Adipocyte (in vitro differentiated cells): ENCODE measurements at regions not wholly inside any gene's neighbourhood (a gene's known extent, or its start where the extent isn't known, plus 50 kb on each side); places are given as distances from the start of the nearest gene placed in this dataset.

Experiments used
- DNase-seq: peaks from one replicate; pipeline ENCODE4 v3.0.0-alpha.2; 2015; ENCODE audit warnings: low read depth
- H3K27me3 ChIP-seq: replicated peaks from 2 replicates; pipeline ENCODE4 v1.7.0; 2013; ENCODE audit warnings: mild to moderate bottlenecking, low read length, moderate library complexity; ENCODE audit not compliant: control insufficient read depth, insufficient read depth
- H3K36me3 ChIP-seq: 2 replicates; pipeline ENCODE4 v1.7.0; 2013; ENCODE audit warnings: low read length, mild to moderate bottlenecking, moderate library complexity; ENCODE audit not compliant: control insufficient read depth, insufficient read depth, severe bottlenecking
- H3K4me1 ChIP-seq: 2 replicates; pipeline ENCODE4 v1.7.0; 2013; ENCODE audit warnings: mild to moderate bottlenecking, low read length, moderate library complexity; ENCODE audit not compliant: control insufficient read depth, insufficient read depth
- H3K4me3 ChIP-seq: 2 replicates; pipeline ENCODE4 v1.7.0; 2013; ENCODE audit warnings: mild to moderate bottlenecking, low read length, moderate library complexity
- H3K9ac ChIP-seq: 2 replicates; pipeline ENCODE4 v1.7.0; 2013; ENCODE audit warnings: mild to moderate bottlenecking, low read length, moderate library complexity
- H3K9me3 ChIP-seq: 2 replicates; pipeline ENCODE4 v1.7.0; 2013; ENCODE audit warnings: mild to moderate bottlenecking, low read length, moderate library complexity; ENCODE audit not compliant: control insufficient read depth

- H3K9me3 ChIP-seq, result peaks cover 30% of the 10 kb centered on the region
- no peak overlapping the region for H3K4me3 ChIP-seq
- no peak for DNase-seq
- H3K9ac ChIP-seq, result no peak overlapping the region
- peaks cover 18% of the 10 kb centered on the region for H3K27me3 ChIP-seq
- no peaks in the 10 kb centered on the region for H3K4me1 ChIP-seq
- no peaks in the 10 kb centered on the region for H3K36me3 ChIP-seq
These were observed 372.1 kb downstream of the MN1 start for GRCh38 chr22:27429476-27429875.

- peaks cover 30% of the 10 kb centered on the region for H3K9me3 ChIP-seq
- no peak for DNase-seq
- H3K9ac ChIP-seq, result no peak overlapping the region
- peaks cover 18% of the 10 kb centered on the region for H3K27me3 ChIP-seq
- H3K36me3 ChIP-seq, result no peaks in the 10 kb centered on the region
- H3K4me1 ChIP-seq, result no peaks in the 10 kb centered on the region
- H3K4me3 ChIP-seq, result no peak overlapping the region
These were observed 370.5 kb downstream of the MN1 start for GRCh38 chr22:27431081-27431480.

GRCh38 chr22:27431896-27432295, 369.7 kb downstream of the MN1 start:
- H3K36me3 ChIP-seq, result no peaks in the 10 kb centered on the region
- H3K9me3 ChIP-seq, result peaks cover 29% of the 10 kb centered on the region
- H3K9ac ChIP-seq, result no peak overlapping the region
- peaks cover 18% of the 10 kb centered on the region for H3K27me3 ChIP-seq
- no peak overlapping the region for H3K4me3 ChIP-seq
- DNase-seq, result no peak
- no peaks in the 10 kb centered on the region for H3K4me1 ChIP-seq

- Histone ChIP-seq H3K27me3 (peaks cover 17% of the 10 kb centered on the region), H3K9me3 (peaks cover 17% of the 10 kb centered on the region), H3K4me3 (no peak overlapping the region), H3K9ac (no peak overlapping the region), H3K4me1 (no peaks in the 10 kb centered on the region), H3K36me3 (no peaks in the 10 kb centered on the region)
- no peak for DNase-seq
These were observed 368.5 kb downstream of the MN1 start for GRCh38 chr22:27433099-27433498.

GRCh38 chr22:27433585-27434190, 367.9 kb downstream of the MN1 start:
- Histone ChIP-seq H3K27me3 (peaks cover 12% of the 10 kb centered on the region), H3K9me3 (peaks cover 13% of the 10 kb centered on the region), H3K4me1 (no peaks in the 10 kb centered on the region), H3K4me3 (no peak overlapping the region), H3K9ac (no peak overlapping the region), H3K36me3 (no peaks in the 10 kb centered on the region)
- no peak for DNase-seq

GRCh38 chr22:27434898-27435297, 366.7 kb downstream of the MN1 start:
- H3K9me3 ChIP-seq, result peaks cover 13% of the 10 kb centered on the region
- H3K9ac ChIP-seq, result no peak overlapping the region
- no peak overlapping the region for H3K4me3 ChIP-seq
- H3K27me3 ChIP-seq, result peaks cover 4% of the 10 kb centered on the region
- no peak for DNase-seq
- no peaks in the 10 kb centered on the region for H3K4me1 ChIP-seq
- no peaks in the 10 kb centered on the region for H3K36me3 ChIP-seq

- DNase-seq, result peak; percentile 57
- Histone ChIP-seq H3K4me3 (no peak overlapping the region), H3K4me1 (no peaks in the 10 kb centered on the region), H3K36me3 (no peaks in the 10 kb centered on the region), H3K9ac (no peak overlapping the region), H3K9me3 (peaks cover 13% of the 10 kb centered on the region), H3K27me3 (peaks cover 10% of the 10 kb centered on the region)
These were observed 365.5 kb downstream of the MN1 start for GRCh38 chr22:27435844-27436576.

GRCh38 chr22:27436591-27436990, 365.0 kb downstream of the MN1 start:
- Histone ChIP-seq H3K4me1 (no peaks in the 10 kb centered on the region), H3K9ac (no peak overlapping the region), H3K4me3 (no peak overlapping the region), H3K36me3 (no peaks in the 10 kb centered on the region), H3K27me3 (peaks cover 16% of the 10 kb centered on the region), H3K9me3 (peaks cover 10% of the 10 kb centered on the region)
- DNase-seq, result no peak

- no peak for DNase-seq
- no peaks in the 10 kb centered on the region for H3K36me3 ChIP-seq
- H3K9me3 ChIP-seq, result no peaks in the 10 kb centered on the region
- no peaks in the 10 kb centered on the region for H3K4me1 ChIP-seq
- peaks cover 17% of the 10 kb centered on the region for H3K27me3 ChIP-seq
- H3K9ac ChIP-seq, result no peak overlapping the region
- H3K4me3 ChIP-seq, result no peak overlapping the region
These were observed 364.0 kb downstream of the MN1 start for GRCh38 chr22:27437570-27437969.

- no peaks in the 10 kb centered on the region for H3K9me3 ChIP-seq
- no peaks in the 10 kb centered on the region for H3K36me3 ChIP-seq
- peaks cover 17% of the 10 kb centered on the region for H3K27me3 ChIP-seq
- DNase-seq, result no peak
- H3K4me3 ChIP-seq, result no peak overlapping the region
- no peaks in the 10 kb centered on the region for H3K4me1 ChIP-seq
- H3K9ac ChIP-seq, result no peak overlapping the region
These were observed 363.1 kb downstream of the MN1 start for GRCh38 chr22:27438271-27438980.

- Histone ChIP-seq H3K9ac (no peak overlapping the region), H3K9me3 (no peaks in the 10 kb centered on the region), H3K4me3 (no peak overlapping the region), H3K36me3 (no peaks in the 10 kb centered on the region), H3K4me1 (no peaks in the 10 kb centered on the region), H3K27me3 (peaks cover 17% of the 10 kb centered on the region)
- no peak for DNase-seq
These were observed 362.4 kb downstream of the MN1 start for GRCh38 chr22:27439131-27439530.
